Fibroblast of skin of left biceps (primary cell): ENCODE measurements at regions not wholly inside any gene's neighbourhood (a gene's known extent, or its start where the extent isn't known, plus 50 kb on each side); places are given as distances from the start of the nearest gene placed in this dataset.
A peak's percentile ranks its signal among the peaks of the same experiment; 100 is the strongest.

Experiments used
- DNase-seq, 2 experiments: peaks; one replicate each; pipeline ENCODE4 v3.0.0-alpha.2; 2013; ENCODE audit warnings: low read depth in 2 of 2

- no peak for DNase-seq
Observed at GRCh38 chr15:94177112-94177511, 54.2 kb upstream of the MCTP2 start.

- DNase-seq, result no peak
Observed at GRCh38 chr15:94175420-94175819, 55.9 kb upstream of the MCTP2 start.

GRCh38 chr15:94174399-94174802 lies 57.0 kb upstream of the MCTP2 start:
- DNase-seq, result peak; percentile 32 to 44

GRCh38 chr15:94168250-94168649 lies 63.1 kb upstream of the MCTP2 start:
- no peak for DNase-seq

GRCh38 chr15:94164971-94165370 lies 66.4 kb upstream of the MCTP2 start:
- no peak for DNase-seq

GRCh38 chr15:94164202-94164807 lies 67.1 kb upstream of the MCTP2 start:
- peak; percentile 38 for DNase-seq

- no peak for DNase-seq
Observed at GRCh38 chr15:94162939-94163338, 68.4 kb upstream of the MCTP2 start.

- DNase-seq, result no peak
Observed at GRCh38 chr15:94154255-94154654, 77.1 kb upstream of the MCTP2 start.

- no peak for DNase-seq
Observed at GRCh38 chr15:94145046-94145445, 86.3 kb upstream of the MCTP2 start.

- no peak for DNase-seq
Observed at GRCh38 chr15:94141802-94142201, 89.6 kb upstream of the MCTP2 start.

GRCh38 chr15:94135486-94136147 lies 95.7 kb upstream of the MCTP2 start:
- DNase-seq, result no peak

GRCh38 chr15:94131875-94132274 lies 99.5 kb upstream of the MCTP2 start:
- no peak for DNase-seq

- no peak for DNase-seq
Observed at GRCh38 chr15:94130504-94130903, 100.9 kb upstream of the MCTP2 start.

GRCh38 chr15:94127006-94127405 lies 104.4 kb upstream of the MCTP2 start:
- DNase-seq, result no peak

- DNase-seq, result no peak
Observed at GRCh38 chr15:94125698-94126097, 105.7 kb upstream of the MCTP2 start.

- peak; percentile 53 to 58 for DNase-seq
Observed at GRCh38 chr15:94125156-94125555, 106.2 kb upstream of the MCTP2 start.

GRCh38 chr15:94122516-94122915 lies 108.8 kb upstream of the MCTP2 start:
- no peak for DNase-seq

- DNase-seq, result peak; percentile 70 to 72
Observed at GRCh38 chr15:94119923-94120775, 111.2 kb upstream of the MCTP2 start.

- DNase-seq, result no peak
Observed at GRCh38 chr15:94119298-94119811, 112.0 kb upstream of the MCTP2 start.

GRCh38 chr15:94110476-94111130 lies 120.8 kb upstream of the MCTP2 start:
- DNase-seq, result no peak

- DNase-seq, result no peak
Observed at GRCh38 chr15:94107652-94108051, 123.7 kb upstream of the MCTP2 start.

- no peak for DNase-seq
Observed at GRCh38 chr15:94105760-94106159, 125.6 kb upstream of the MCTP2 start.
